NOMO-1 treated with DMSO at 0.1 percent for 48 hours (cell line): ENCODE measurements at regions not wholly inside any gene's neighbourhood (a gene's known extent, or its start where the extent isn't known, plus 50 kb on each side); places are given as distances from the start of the nearest gene placed in this dataset.

Experiments used
- DNase-seq: peaks from one replicate; lab custom pipeline; 2025; ENCODE audit not compliant: unreplicated experiment; lab: John Stamatoyannopoulos, UW

DNA sequence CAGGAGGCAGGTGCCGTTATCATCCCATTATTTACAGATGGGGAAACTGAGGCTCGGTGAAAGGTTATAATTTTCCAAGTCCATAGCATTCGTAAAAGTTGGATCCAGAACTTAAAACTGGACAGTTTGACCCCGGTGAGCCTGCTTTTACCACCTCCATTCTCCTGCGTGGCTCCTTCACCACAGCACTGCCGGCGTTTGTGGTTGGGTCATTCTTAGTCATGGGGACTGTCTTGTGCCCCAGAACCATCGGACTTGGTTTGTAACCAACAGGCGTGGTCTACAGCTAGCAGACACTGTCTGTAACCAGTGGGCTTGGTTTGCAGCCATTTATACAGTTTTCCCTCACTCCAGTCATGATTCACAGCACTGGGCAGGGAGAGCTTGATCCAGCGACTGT, 511.3 kb downstream of the NPHP4 start:
- no peak for DNase-seq

GRCh38 chr1:5479876-5480646, 512.2 kb downstream of the NPHP4 start:
- DNase-seq: no peak

DNA sequence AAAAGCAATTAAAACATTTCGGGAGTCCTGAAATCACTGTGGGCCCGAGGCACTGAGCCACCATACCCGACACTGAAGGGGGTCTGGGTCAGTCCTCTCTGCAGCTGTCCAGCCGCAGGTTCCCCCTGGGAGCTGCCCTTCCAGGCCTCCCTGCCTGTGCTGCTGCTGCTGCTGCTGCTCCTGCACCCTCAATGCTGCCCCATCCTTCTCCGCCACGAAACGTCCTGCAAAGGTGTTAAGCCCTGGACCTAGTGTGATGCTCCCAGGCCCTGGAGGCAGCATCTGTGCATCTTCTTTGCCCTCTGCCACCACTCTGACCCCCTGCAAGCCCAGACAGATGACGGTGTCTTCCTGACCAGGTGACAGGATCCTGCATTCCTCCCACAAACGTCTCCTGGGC, 513.3 kb downstream of the NPHP4 start:
- DNase-seq: no peak

GRCh38 chr1:5478156-5478695, 514.0 kb downstream of the NPHP4 start:
- no peak for DNase-seq

DNA sequence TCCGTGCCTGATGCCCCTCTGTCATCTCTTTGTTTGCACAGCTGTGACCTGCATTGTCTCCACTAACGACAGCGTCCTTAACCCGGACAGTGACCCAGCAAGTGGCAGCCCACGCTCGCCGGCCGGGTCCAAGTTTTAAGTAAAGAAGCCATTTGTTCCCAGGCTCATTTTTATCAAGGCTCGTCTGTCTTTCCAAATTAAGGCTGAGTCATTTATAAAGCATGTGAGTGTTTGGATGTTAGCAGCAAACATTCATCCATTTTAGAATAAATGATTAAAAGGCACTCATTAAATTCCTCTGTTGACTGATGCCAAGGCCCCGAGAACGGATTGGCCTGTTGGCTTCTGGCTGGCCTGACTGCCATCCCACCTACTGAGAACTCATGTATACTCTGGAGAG, 514.5 kb downstream of the NPHP4 start:
- no peak for DNase-seq

DNA sequence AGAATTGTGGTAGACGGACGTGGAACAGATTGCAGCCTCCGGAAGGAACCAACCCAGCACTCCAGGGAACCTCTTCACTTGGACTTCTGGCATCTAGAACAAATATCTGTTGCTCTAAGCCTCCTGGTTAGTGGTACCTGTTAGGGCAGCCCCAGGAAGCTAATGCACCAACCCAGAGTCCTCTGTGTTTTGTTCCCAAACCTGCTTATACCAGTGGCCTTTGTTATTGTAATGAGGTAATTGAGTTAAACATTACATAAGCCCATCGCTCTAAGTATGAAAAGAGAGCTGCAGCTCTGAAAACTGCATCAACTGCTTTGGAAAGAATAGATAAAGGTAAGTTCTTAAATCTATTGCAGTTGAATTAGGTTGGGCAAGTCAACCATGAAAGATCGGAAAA, 516.7 kb downstream of the NPHP4 start:
- no peak for DNase-seq

DNA sequence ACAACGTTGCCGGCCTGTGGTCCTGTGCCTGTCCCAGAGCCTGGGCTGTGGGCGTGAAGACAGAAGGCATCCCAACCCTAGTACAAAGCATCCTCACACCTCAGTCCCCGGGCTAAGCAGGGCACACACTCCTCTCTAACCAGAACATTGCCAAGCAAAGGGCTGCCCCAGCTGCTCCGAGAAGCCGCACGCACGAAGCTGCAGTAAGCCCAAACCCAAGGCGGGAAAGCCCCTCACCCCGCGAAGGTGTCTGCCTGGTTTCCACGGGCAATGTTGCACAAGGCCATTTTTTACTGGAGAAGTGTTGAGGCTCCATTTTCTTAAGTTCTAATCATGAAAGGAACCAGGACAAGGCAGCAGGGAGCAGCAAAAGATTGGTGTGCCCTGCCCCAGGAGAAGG, 519.0 kb downstream of the NPHP4 start:
- no peak for DNase-seq

DNA sequence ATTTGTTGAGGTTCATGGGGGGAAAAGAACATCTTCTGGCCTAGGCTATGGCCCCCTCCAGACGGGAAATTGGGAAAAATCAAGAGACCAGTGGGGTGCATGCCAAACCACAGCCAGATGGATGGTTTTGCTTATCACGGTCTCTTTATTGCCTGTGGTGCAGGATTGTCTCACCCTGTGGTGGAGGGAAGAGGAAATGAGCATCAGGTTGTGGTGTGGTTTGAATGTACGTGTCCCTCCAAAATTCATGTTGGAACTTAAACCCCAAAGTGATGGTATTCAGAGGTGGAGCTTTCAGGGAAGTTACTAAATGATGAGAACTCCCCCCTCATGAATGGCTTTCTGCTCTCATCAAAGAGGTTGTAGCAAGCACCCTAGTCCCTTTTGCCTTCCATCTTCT, 525.7 kb downstream of the NPHP4 start:
- DNase-seq: peak; percentile 30

DNA sequence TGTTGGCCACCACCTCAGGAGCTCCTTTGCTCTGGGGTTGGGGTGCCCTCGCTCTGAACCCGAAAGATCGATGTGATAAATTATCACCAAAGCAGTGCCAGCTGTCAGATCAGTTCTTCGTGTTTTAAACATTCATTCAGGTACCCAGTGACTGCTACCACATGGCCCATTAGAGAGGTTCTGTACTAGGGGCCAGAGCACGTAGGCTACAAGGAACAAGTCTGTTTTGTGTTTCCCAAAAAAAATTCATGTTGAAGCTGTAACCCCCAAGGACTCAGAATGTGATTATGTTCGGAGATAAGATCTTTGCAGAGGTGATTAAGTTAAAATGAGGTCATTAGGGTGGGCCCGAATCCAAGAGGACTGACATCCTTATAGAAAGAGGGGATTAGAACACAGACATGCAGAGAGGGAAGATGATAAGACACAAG, 526.9 kb downstream of the NPHP4 start:
- DNase-seq: no peak

DNA sequence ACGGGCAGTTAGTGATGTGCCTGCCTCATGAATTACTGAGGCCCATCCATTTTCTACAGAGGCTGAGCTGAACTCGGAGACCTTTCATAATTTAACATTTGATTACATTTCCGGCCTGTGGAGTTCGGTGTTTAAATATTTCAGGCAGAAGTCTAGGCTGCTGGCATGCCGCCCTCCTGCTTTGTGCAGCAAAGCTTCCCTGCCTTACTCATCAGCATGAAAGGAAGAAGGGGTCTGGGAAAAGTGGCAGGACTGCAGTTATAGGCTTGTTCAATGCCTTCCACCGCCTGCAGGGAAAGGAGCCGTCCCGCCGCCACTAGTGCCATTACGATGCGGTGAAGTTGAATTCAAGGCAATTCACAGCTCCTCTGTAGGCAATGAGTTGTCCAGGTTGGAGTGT, 527.9 kb downstream of the NPHP4 start:
- DNase-seq: no peak

GRCh38 chr1:5460974-5461373, 531.3 kb downstream of the NPHP4 start:
- no peak for DNase-seq

GRCh38 chr1:5459839-5460610, 532.2 kb downstream of the NPHP4 start:
- DNase-seq: no peak

DNA sequence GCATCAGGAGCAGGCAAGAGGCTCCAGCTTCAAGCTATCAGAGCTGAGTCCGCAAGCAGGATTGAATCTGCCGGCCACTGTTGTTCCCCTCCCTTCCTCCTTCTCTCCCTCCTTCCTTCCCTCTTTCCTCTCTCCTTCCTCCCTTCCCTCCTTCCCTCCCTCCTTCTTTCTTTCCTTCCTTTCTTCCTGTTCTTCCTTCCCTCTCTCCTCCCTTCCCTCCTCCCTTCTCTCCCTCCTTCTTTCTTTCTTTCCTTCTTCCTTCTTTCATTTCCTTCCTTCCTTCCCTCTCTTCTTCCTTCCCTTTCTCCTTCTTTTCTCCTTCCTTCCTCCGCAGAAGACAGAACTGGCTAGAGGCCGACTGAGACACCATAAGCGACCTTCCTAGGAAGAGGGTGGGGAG, 534.0 kb downstream of the NPHP4 start:
- DNase-seq: no peak

DNA sequence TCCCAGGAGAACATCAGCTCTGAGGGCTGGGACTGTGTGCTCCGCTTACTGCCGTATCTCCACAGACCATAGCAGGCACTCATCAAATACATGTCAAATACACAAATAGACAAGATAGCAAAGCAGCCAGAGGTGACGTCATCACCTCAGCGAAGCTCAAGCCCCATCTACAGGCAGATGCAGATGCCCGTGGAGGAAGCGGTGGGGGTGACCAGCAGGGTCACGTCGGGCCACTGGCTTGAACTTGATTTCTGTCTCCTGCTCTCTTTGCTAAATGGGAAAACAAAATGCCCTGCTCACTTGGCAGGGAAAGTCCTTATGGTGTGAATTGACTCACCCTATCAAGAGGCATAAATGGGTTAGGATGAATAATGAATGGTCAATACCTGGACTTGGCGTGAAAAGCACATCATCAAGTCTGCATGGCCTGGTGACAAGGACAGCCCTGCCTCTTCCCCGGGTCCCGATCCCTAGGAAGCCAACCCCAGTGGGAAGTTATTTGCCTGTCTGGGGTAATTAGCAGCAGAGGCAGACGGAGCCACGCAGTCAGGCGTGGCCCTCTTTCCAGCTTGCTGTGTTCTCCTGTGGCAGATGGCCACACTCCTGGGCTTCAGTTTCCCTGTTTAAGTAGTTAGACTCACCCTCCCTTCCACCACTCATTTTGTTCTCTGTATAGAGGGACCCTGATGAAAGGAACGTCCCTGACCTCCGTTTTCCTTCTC, 536.0 kb downstream of the NPHP4 start:
- DNase-seq: no peak

DNA sequence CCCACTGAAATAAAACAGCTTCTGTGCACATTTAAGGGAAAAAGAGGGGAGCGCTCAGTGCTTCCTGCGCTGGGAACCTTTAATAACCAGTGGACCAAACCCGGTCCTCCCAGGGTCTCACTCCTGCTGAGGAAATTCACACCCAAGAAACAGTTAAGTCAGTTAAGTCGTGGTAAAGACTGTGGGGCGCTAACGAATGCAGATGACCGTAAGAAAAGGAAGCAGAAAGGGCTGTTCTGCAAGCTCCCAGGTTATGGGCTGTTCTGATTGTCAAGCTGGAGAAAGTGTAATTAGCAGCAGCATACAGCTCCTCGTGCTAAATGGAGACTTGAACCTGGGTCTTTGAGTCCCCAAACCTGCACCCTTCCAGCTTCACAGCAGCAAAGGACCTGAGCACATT, 536.6 kb downstream of the NPHP4 start:
- no peak for DNase-seq

DNA sequence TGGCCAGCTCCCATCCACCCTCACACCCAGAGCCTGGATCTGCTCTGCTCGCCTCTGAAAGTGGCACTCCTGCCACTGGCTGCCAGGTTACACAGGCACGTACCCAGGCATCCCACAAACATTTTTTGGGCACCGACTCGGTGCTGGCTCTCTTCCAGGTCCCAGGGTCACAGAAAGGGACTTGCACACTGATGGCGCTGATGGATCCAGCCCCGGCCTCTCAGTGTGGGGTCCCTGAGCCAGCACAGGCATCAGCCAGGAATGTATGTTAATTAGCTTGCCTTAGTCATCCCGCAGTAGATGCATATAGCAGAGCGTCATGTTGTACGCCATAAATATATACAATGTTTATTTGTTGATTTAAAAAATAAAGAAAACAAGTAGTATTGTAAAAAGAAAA, 537.2 kb downstream of the NPHP4 start:
- DNase-seq: no peak

GRCh38 chr1:5453347-5453746, 538.9 kb downstream of the NPHP4 start:
- no peak for DNase-seq

GRCh38 chr1:5451671-5452070, 540.6 kb downstream of the NPHP4 start:
- DNase-seq: no peak

GRCh38 chr1:5448486-5448885, 543.7 kb downstream of the NPHP4 start:
- DNase-seq: no peak

DNA sequence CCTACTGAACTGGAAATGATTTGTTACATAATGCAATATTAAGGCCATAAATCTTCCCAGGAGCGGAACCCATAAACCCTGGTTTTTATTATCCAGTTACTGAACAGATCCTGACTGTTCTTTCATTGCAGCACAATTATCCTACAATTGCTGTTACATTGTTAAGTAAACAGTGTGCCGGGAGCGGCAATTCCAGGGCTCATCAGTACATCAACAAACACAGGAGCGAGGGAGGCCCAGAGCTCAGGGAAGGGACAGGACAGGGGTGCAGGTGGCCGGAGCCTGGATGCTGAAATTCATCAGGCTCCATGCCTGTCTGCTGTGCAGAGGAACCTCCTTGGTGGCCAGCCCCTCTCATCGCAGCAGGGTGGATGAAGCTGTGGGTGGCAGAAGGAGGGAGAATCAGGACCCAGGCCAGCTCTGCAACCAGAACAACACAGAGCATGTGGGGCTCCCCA, 544.7 kb downstream of the NPHP4 start:
- DNase-seq: no peak

- no peak for DNase-seq
Observed at GRCh38 chr1:5444396-5444795, 547.8 kb downstream of the NPHP4 start.

- DNase-seq: no peak
Observed at GRCh38 chr1:5436808-5437207, 555.4 kb downstream of the NPHP4 start.
